Adrenal gland (tissue), 5 donors: ENCODE measurements at regions not wholly inside any gene's neighbourhood (a gene's known extent, or its start where the extent isn't known, plus 50 kb on each side); places are given as distances from the start of the nearest gene placed in this dataset.

Experiments
- CTCF ChIP-seq, 6 experiments: fragments of 450-650 bp in 4 of 6; fragments of 200-600 bp in 2 of 6; sonication (generic) in 1 of 6; IDR thresholded peaks; 1 replicate in 5 of 6; 2 replicates in 1 of 6; pipeline versions ENCODE4 v1.5.1 to v1.8.0; 2016 to 2021; ENCODE audit warnings: antibody characterized with exemption in 6 of 6, mild to moderate bottlenecking in 2 of 6, moderate library complexity in 1 of 6
- POLR2A ChIP-seq, 2 donors: fragments of 450-650 bp; IDR thresholded peaks; one replicate each; pipeline ENCODE4 v1.6.1; 2017; ENCODE audit warnings: antibody characterized with exemption in 2 of 2, mild to moderate bottlenecking in 2 of 2, moderate library complexity in 1 of 2
- donor health status: DM: no; HTN: no; CAD: no.

- TF ChIP-seq CTCF (IDR thresholded peaks at IDR 0.05) (no peak), POLR2A (IDR thresholded peaks at IDR 0.05) (no peak)
Measured at GRCh38 chr4:159414305-159414704, 311.4 kb downstream of the RAPGEF2 start.
